NCI-H69 (cell line): ENCODE measurements at regions not wholly inside any gene's neighbourhood (a gene's known extent, or its start where the extent isn't known, plus 50 kb on each side); places are given as distances from the start of the nearest gene placed in this dataset.
A peak's percentile ranks its signal among the peaks of the same experiment; 100 is the strongest.
"Not testable (repeated sequence)": the region's sequence is repeated elsewhere in the genome, so short reads cannot be mapped to it uniquely, and the experiment has no call there.

ENCODE experiments used
- DNase-seq: peaks from one replicate; lab custom pipeline; 2025; lab: John Stamatoyannopoulos, UW

GRCh38 chr21:20779321-20779720 lies 218.9 kb upstream of the NCAM2 start:
- no peak for DNase-seq

- DNase-seq = no peak
Measured at GRCh38 chr21:20783611-20784010, 214.6 kb upstream of the NCAM2 start.

- DNase-seq = peak; percentile 40
Measured at GRCh38 chr21:20789729-20790500, 208.3 kb upstream of the NCAM2 start.

- no peak for DNase-seq
Measured at GRCh38 chr21:20800106-20800505, 198.1 kb upstream of the NCAM2 start.

- DNase-seq = no peak
Measured at GRCh38 chr21:20802201-20802600, 196.0 kb upstream of the NCAM2 start.

GRCh38 chr21:20802631-20803260 lies 195.5 kb upstream of the NCAM2 start:
- DNase-seq = no peak

- DNase-seq = no peak
Measured at GRCh38 chr21:20811702-20812101, 186.5 kb upstream of the NCAM2 start.

GRCh38 chr21:20814090-20814489 lies 184.1 kb upstream of the NCAM2 start:
- DNase-seq = no peak

- peak; percentile 14 for DNase-seq
Measured at GRCh38 chr21:20822666-20823065, 175.5 kb upstream of the NCAM2 start.

GRCh38 chr21:20852866-20853265 lies 145.3 kb upstream of the NCAM2 start:
- DNase-seq = peak; percentile 20

GRCh38 chr21:20856926-20857325 lies 141.3 kb upstream of the NCAM2 start:
- DNase-seq = peak; percentile 97

- DNase-seq = peak; percentile 23
Measured at GRCh38 chr21:20874202-20874601, 124.0 kb upstream of the NCAM2 start.

- DNase-seq = peak; percentile 77
Measured at GRCh38 chr21:20875742-20876141, 122.5 kb upstream of the NCAM2 start.

- no peak for DNase-seq
Measured at GRCh38 chr21:20877976-20878375, 120.2 kb upstream of the NCAM2 start.

- DNase-seq = peak; percentile 83
Measured at GRCh38 chr21:20882462-20883407, 115.5 kb upstream of the NCAM2 start.

GRCh38 chr21:20883408-20883800 lies 114.8 kb upstream of the NCAM2 start:
- DNase-seq = no peak

- DNase-seq = no peak
Measured at GRCh38 chr21:20902511-20902910, 95.7 kb upstream of the NCAM2 start.

GRCh38 chr21:20902998-20903397 lies 95.2 kb upstream of the NCAM2 start:
- DNase-seq = no peak

- not testable (repeated sequence) for DNase-seq
Measured at GRCh38 chr21:20927555-20927954, 70.7 kb upstream of the NCAM2 start.

GRCh38 chr21:20942523-20942922 lies 55.7 kb upstream of the NCAM2 start:
- no peak for DNase-seq

- DNase-seq = peak; percentile 35
Measured at GRCh38 chr21:20943561-20943997, 54.6 kb upstream of the NCAM2 start.

GRCh38 chr21:20944139-20944538 lies 54.1 kb upstream of the NCAM2 start:
- peak; percentile 22 for DNase-seq
